Neural progenitor cell (in vitro differentiated cells): ENCODE measurements at regions not wholly inside any gene's neighbourhood (a gene's known extent, or its start where the extent isn't known, plus 50 kb on each side); places are given as distances from the start of the nearest gene placed in this dataset.

Experiments used
- EZH2 ChIP-seq: fragments of 200-600 bp; sonication (generic); IDR thresholded peaks from 2 replicates; pipeline ENCODE4 v1.6.1; 2017; ENCODE audit warnings: antibody characterized with exemption, mild to moderate bottlenecking, moderate library complexity
- EZH2phosphoT487 ChIP-seq: fragments of 200-600 bp; sonication (generic); IDR thresholded peaks from 2 replicates; pipeline ENCODE4 v1.6.1; 2017; ENCODE audit warnings: antibody characterized with exemption
- TF ChIP-seq, protein P1 (sequence below): fragments of 200-600 bp; sonication (generic); IDR thresholded peaks from 2 replicates; pipeline ENCODE4 v1.5.1; 2017; ENCODE audit warnings: antibody characterized with exemption, mild to moderate bottlenecking

DNA sequence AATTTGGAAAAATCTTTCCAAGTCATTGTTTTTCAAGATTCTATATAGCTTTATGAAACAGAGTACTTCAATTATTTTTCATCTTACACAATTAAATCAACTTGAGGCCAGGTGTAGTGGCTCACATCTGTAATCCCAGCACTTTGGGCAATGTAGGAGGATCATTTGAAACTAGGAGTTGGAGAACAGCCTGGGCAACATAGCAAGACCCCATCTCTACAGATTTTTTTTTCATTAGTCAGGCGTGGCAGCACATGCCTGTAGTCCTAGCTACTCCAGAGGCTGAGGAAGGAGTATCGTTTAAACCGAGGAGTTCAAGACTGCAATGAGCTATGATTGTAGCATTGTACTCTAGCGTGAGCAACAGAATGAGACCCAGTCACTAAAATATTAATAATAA, 72.9 kb downstream of the BMP4 start:
- TF ChIP-seq EZH2 = no peak
- TF ChIP-seq, protein P1, sequence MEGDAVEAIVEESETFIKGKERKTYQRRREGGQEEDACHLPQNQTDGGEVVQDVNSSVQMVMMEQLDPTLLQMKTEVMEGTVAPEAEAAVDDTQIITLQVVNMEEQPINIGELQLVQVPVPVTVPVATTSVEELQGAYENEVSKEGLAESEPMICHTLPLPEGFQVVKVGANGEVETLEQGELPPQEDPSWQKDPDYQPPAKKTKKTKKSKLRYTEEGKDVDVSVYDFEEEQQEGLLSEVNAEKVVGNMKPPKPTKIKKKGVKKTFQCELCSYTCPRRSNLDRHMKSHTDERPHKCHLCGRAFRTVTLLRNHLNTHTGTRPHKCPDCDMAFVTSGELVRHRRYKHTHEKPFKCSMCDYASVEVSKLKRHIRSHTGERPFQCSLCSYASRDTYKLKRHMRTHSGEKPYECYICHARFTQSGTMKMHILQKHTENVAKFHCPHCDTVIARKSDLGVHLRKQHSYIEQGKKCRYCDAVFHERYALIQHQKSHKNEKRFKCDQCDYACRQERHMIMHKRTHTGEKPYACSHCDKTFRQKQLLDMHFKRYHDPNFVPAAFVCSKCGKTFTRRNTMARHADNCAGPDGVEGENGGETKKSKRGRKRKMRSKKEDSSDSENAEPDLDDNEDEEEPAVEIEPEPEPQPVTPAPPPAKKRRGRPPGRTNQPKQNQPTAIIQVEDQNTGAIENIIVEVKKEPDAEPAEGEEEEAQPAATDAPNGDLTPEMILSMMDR = no peak
- no peak for TF ChIP-seq EZH2phosphoT487
